ENCODE measurements at regions not wholly inside any gene's neighbourhood (a gene's known extent, or its start where the extent isn't known, plus 50 kb on each side); places are given as distances from the start of the nearest gene placed in this dataset.

DNA sequence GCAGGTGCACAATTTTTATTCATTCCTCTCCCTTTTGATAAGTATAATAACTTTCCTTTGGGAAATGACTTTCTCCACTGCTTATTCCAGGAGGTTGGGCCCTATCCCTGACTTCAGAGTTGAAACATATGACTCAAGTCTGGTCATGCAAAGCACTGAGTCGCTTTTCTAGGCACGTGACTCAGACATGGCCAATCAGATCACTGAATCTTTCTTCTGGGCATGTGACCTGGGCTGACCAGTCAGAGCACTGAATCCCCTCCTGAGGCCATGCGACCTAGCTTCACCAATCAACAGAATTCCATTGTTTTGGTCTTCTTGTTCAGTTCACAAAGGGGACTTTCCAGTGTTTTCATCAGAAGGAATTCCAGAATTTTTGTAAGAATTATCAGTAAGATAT lies 377.1 kb upstream of the KITLG start:
- TF ChIP-seq EZH2 (IDR thresholded peaks at IDR 0.05) = no peak
- TF ChIP-seq POLR2AphosphoS5 (IDR thresholded peaks at IDR 0.05; ENCODE audit: borderline replicate concordance, low read depth, low read length) = no peak

All from SK-N-MC (cell line).